Dedifferentiated amniotic fluid mesenchymal stem cell (primary cell): ENCODE measurements at regions not wholly inside any gene's neighbourhood (a gene's known extent, or its start where the extent isn't known, plus 50 kb on each side); places are given as distances from the start of the nearest gene placed in this dataset.

Source experiments
- DNase-seq: peaks from one replicate; pipeline ENCODE4 v3.0.0-alpha.2; 2016; ENCODE audit errors: extremely low spot score

DNA sequence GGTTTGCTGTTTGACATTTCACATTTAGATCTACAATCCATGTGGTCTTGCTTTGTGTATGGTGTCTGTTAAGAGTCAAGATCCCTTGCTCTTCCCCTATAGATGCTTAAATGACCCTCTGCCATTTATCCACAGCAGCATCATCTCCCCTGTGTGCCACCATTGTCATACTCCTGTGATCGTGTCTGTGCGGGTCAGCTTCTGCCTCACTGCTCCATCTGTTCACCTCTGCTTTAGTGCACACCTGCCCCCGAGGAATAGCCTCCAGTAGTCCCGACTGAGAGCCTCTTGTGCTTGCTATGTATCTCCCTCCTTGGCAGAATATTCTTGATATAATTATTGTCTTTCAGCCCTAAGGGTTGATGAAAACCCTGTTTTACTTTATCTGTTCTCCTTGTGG, 551.2 kb downstream of the CDH26 start:
- DNase-seq, result no peak

DNA sequence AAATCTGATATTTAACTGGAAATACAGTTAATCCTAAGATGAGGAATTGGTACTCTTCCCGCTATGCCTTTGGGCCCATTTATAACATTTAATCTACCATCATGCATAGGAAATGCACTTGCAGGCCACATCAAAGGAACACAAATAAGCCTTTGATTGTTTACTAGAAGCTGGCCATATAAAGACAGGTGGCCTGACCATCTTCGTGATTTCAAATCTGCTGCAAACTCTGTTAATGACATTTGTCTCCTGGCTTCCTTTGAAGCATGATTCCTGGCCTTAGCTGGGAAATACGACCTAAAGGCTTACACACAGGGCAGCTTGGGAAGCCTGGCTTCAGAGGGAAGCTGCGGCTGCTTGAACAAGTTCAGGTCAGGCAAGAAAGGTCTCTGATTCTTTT, 552.1 kb downstream of the CDH26 start:
- DNase-seq, result no peak

DNA sequence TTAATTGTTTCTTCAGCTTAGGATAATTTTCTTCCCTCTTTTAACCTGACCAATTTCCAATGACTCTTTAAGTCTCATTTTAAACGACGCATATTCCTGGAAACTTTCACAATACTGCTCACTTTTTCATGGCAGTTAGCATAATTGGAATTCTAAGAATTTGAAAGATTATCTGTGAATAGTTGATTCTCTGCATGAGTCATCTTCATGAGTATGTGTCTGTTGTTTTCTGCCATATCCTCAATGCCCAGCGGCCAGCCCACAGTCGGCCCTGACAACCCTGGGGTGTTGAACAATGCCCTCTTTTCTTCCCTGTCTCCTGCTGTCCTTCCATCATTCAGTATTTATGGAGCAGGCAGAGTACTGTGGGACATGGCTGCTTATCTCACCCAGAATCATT, 554.2 kb downstream of the CDH26 start:
- no peak for DNase-seq

DNA sequence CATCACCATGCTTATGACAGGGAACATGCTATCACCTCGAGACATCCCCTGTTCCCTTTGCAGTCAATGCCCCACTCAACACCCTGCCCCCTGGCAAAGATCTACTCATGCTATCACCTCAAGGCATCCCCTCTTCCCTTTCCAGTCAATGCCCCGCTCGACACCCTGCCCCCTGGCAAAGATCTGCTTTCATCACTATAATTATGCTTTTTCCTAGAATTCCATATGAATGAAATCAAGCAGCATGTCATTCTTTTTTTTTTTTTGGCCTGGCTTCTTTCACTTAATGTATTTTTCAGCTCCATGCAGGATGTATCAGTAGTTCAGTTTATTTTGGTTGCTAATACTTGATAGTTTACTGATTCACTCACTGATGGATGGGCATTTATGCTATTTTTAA, 554.9 kb downstream of the CDH26 start:
- no peak for DNase-seq

DNA sequence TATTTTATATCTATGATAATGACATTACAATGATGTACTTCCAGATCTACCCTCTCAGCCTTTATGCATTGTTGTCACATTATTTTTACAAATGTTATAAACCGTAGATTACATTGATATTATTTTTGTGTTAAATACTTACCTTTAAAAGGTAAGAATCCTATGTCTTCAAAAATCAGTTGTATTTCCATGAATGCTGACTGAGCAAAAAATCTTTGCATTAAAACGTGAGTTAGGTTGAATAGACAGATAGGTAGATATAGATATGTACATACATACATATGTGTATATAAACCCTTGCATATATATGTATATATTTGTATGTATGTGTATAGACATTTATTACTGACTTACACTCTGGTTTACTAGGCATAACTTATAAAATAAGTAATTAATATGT, 558.2 kb downstream of the CDH26 start:
- DNase-seq, result no peak

DNA sequence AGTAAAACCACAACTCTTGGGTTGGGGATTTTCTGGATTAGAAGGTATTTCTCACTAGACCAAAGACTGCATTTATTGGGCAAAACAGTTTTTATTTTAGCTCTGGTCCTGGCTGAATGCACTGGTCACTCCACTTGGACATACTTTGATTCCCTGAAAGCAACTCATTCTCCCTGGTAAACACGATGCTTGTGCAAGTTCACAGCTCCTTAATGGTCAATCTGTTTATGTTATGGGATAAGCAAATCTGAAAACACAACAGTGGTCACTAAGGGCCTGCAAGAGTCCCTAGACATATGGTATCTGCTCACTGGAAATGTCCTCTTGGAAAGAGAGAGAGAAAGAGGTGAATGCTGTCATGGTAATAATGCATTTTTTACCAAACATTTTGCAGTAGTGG, 559.8 kb downstream of the CDH26 start:
- no peak for DNase-seq

DNA sequence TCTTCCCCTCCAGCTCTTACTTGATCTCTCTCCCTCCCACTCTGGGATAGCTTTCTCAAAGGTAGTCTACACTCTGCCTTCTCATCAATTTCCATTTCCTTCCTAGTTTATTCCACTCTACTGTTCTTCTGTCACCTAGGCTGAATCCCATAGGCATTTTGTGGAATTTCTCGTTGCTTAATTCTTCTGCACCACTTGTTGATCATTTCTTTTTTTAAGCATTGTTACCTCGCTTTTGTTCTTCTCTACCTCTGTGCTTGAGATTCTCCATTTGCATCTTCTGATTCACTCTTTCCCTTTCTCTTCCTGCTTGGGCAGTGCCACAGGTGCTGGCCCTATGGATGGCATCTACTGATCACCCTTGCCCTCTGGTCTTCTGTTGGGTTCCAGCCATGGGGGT, 567.2 kb downstream of the CDH26 start:
- no peak for DNase-seq

DNA sequence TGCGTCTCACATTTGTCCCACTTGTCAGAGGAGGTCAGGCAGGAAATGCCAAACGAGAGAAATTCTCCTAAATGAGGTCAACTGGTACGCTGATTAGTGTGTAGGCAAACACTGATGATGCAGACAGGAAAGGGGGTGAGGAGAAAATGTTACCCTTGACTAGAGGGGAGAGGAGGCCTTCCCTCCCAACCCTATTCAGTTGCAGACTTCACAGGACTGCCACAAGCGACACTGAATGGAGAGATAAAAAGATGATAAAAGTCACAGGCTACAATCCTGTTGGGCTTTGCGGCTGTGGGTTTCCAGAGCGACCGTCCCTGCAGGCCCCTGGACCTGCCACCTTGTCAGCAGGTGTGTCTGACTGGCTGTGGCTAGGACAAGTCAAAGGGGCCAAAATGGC, 569.4 kb downstream of the CDH26 start:
- DNase-seq, result no peak

DNA sequence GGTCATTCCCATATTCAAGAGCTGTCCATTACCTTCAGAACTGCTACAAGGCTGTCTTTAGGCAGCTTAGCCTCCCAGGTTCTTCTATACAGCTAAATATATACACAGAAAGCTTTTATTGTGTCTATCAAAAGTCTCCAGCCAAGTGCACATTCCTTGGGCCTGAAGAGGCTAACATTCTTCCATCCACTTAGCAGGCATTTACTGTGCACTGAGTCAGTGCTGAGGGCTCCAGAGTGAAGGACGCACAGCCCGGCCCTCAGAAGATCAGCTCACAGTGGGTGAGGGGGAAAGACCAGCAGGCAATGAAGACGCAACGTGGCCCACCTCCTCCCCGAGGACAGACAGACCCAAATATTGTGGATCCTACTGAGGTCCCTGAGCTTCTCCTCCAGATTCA, 569.9 kb downstream of the CDH26 start:
- no peak for DNase-seq

DNA sequence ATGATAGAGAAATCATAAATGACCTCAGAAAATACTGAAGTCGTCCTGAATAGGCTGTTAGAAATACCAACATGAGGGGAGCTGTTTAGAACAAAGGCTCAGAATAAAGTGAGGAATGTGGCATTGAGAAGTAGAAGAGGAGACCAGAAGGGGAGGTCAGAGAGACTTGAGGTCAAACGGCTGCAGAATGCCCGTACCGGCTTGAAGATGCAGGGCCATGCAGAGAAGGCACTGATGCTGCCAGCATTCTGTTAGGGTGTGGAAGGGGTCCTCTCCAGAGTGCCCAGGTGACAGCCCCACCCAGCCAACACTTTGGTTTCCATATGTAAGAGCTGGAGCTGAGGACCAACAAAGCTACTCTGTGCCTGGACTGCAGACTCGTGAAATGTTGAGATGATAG, 570.9 kb downstream of the CDH26 start:
- DNase-seq, result no peak

DNA sequence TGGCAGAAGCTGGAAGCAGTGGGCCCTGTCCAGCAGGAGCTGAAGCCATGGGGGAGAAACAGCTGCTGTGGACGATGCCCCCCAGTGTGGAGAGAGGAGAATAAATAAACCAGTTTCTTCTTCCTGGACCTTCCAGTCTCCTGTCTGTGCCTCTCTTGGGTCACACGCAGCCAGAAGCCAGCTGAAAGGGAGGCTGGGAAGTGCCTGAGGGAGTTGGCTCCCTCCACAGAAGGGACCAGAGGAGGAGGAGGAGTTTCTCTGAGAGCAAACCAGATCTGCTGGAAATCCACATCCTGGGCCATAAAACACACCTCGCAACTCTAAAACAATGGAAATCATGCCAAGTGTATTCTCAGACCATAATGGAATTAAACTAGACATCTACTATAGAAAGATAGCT, 577.0 kb downstream of the CDH26 start:
- DNase-seq, result no peak

DNA sequence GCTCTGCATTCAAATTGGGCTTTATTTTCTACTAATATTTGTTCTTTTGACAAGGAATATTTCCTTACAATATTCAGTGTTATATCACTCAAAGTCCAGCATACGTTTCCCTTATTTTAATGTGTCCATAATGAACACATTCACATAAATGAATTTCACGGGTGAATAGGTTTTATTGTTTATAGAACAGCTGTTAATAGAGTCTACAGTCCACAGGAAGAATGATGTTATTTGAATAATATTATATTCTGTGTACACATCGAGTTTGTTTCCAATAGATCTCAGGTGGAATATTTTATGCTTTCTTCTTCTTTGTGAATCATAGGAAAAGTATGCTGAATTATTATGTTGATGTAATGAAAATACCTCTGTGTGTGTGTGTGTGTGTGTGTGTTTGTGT, 582.4 kb downstream of the CDH26 start:
- no peak for DNase-seq

DNA sequence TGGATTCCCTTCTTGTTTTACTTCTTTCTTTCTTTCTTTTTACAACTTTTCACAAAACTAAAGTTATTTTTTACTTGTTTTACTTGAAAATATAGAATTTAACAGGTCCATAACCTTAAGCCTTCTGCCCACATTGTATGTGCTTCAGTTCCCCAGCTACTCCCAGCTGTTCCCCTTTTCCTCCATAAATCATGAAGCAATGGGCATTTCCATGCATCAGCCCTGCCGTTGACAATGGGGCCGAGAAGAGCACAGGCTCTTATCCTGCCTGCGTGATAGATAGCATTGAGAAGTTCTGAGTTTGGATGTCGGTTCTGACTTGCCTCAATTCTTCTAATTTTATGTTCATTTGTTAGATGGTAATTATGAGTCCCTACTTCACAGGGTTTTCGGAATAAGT, 583.8 kb downstream of the CDH26 start:
- no peak for DNase-seq

DNA sequence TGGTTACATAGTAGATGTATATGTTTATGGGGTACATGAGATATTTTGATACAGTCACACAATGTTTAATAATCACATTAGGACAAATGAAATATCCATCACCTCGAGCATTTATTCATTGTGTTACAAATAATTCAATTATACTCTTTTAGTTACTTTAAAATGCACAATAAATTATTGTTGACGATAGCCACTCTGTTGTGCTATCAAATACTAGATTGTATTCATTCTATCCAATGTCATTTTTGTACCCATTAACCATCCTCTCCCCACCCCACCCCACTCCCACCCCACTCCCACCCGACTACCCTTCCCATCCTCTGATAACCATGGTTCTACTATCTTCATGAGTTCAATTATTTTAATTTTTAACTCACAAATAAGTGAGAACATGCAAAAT, 585.4 kb downstream of the CDH26 start:
- DNase-seq, result no peak

DNA sequence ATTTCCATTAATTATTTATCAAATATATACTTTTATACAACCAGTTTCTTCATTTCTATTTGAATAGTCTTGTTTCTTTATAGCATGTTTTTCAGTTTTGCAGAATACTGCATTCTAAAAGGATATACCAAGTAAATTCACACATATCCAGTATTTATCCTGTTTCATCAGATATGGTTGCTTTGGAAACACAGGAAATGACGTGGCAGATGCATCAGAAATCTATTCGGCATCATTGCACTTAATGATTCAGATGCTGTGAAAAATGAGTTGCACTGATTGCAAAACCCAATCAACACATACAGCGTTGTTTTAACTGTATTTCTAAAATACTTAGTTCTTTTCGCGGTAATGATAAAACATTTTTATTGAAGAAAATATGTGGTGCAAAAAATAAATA, 594.9 kb downstream of the CDH26 start:
- DNase-seq, result no peak

DNA sequence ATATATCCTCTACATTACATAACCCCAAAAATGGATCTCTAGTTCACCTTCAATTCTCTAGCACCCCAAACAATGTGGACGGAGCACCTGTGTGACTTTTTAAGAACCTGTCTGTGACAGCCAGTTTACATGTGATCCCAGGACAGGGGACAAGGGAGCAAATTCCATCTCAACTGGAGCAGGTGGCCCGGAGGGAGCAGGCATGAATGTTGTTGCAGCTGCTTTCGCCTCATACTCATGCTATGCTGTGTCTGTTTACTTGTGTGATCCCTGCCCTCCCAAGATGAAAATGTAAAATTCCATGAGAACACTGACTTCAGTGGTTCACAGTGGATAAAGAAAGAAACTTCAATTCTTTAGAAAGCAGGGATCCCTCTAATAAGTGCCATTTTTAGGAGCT, 600.3 kb downstream of the CDH26 start:
- DNase-seq, result no peak

DNA sequence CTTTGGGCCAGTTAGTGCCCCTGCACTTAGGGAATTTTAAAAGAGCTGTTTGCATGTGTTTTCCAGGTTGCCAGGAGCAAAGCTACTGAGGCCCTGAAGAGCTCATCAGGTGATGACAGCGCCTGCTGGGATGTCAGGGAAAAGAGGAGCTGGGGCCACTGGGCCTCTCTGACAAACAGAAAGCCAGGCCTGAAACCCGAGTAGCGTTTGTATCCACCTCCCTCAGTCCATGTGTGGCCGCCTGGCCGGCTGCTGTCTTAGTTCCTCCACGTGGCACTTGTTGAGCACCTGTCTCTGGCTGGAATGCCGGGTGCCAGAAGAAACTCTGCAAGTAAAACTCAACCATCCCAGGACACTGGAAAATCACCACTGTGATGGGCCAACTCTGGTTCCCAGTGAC, 601.2 kb downstream of the CDH26 start:
- DNase-seq, result no peak

DNA sequence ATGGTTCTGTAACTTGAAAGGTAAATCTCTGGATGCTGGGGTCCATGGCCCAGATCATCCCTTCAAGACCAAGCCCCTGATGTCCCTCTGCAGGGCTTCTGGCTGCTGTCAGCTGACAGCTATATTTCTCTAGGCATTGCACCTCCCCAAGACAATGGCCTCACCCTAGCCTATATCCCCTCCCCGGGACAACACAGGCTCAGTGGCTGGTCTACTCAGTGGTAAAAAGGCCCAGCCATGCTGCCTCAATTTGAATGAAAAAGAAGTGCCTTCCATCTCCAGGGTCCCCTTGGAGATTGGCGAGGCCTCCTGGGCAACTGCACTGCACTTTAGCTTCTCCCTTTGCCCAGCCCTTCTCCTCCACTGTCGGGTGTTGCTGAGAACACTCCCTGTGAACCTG, 602.8 kb downstream of the CDH26 start:
- no peak for DNase-seq

DNA sequence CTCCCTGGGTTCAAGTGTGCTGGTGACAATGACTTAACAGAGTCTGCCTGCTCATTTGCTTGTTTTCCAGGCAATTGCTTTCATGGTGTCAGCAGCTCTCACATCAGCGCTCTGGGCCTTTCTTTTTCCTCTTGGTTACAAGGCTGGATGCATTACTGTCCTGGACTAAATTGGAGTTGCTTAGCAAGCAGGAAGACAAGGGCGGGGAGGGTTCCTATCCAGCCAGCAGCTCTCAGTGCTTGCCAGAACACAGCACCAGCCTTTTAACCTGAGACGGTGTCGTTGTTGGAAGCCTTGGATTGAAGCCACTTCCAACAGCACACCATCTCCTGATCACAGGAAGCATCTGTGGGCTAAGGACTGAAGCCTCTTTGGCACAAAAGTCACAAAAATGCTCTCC, 606.9 kb downstream of the CDH26 start:
- DNase-seq, result no peak

DNA sequence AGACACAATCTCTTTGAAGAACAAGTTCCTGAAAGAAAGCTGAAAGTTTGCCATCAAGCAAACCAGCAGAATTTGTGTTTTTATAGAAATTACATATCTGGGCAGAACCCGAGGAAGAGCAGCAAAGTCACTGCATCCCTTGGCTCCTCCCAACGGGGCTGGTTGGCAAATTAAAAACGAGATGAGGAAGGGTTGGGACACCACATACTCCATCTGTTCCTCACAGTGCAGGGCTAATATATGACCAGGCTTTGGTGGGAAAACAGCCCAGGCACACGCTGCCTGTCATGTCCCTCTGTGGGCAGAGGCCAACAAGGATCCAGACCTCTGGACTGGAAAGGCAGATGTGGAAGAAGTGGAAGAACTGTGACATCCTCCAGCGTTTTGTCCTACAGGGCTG, 607.3 kb downstream of the CDH26 start:
- DNase-seq, result no peak

DNA sequence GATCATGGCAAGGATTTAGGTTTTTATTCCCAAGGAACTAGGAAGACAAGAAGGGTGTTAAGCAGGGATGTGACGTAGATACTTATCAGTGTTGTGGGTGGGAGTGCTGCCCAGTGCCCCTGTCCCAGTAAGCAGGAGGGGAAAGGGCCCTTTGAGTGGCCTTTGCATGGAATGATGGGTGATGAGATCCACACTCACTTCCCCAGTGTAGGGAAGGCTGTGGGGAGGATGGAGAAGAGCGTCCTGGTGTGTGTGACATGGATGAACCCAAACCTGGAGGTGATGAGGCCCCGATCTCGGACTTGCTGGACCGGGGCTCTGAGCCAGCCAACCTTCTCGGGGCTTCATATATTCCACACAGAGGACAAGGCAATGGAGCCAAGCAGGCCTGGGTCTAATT, 610.9 kb downstream of the CDH26 start:
- no peak for DNase-seq

DNA sequence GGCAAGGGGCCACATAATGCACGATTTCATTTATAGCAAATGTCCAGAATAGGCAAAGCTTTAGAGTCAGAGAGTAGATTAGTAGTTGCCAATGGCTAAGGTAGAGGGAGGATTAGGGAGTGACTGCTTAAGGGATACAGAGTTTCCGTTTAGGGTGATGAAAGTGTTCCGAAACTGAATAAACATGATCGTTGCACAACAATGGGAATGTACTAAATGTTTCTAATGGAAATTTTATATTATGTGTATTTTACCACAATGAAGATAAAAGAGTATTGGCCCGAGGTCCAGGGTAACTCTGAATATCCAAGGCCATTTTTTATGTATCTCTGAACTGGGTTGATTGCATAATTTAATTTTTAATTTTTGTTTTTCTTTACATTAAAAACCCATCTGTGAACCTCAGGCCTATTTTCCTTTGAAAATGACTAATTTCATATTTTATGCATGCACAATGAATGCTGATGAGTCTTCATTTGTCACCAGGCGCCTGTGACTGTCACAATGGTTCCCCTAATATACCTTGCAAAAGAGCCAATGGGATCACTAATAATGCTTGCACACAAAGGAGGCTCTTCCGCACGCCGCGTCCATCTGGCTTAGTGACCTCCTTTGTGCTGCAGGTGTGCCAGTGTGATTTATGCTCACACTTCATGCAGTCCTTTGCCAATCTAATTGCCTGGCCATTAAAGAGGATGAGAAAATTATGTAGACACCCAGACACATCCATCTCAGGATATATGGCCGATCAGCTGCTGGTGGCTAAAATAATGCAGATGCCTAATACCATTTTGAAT, 612.5 kb downstream of the CDH26 start:
- no peak for DNase-seq

DNA sequence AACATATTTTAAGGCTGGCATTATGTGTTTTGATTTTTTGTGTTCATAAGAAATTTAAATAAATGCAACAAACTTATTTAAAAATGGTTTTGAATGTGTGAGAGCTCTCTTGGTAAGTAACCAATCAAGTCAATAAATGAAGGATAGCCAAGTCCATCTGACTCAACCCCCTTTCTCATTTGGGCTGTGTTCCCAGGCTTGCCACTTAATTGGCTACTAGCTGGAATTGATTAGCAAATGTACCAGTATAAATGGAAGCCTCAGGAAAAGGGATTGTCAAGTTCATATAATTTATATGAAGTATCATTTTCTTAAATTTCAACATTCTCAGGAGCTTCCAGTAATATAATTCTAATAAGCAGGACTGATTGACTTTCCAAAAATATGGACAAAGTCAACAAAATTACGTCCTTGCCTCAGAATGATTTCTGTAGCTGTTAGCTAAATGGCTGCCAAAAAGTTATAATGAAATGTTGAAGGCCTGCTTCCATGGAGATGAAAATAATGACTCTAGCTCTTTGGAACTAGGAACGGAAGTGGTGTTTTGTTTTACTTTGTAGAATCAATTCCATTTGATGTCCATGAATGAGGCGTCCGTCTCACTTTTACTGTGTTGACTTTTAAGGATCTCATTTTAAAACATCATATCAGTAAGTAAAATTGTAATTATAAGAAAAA, 614.9 kb downstream of the CDH26 start:
- no peak for DNase-seq

DNA sequence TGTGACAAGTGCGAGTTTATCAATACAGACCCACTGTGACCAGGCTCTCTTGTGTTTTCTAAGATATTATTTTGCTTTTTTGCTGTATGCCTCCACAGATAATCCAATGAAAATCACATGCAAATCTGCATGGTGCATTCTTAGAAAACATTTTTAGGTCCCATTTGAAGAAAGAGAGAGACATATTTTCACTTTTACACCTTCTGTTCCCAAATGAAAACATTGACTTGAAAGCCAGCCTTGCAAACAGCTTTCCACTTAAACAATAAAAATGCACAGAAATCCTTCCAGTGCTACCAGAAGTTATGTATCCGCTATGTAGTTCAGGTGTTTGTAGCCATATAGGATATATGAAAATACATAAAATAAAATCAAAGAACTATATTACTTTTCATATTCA, 618.0 kb downstream of the CDH26 start:
- DNase-seq, result no peak
